ENCODE measurements at regions not wholly inside any gene's neighbourhood (a gene's known extent, or its start where the extent isn't known, plus 50 kb on each side); places are given as distances from the start of the nearest gene placed in this dataset.

- TF ChIP-seq, protein P1, sequence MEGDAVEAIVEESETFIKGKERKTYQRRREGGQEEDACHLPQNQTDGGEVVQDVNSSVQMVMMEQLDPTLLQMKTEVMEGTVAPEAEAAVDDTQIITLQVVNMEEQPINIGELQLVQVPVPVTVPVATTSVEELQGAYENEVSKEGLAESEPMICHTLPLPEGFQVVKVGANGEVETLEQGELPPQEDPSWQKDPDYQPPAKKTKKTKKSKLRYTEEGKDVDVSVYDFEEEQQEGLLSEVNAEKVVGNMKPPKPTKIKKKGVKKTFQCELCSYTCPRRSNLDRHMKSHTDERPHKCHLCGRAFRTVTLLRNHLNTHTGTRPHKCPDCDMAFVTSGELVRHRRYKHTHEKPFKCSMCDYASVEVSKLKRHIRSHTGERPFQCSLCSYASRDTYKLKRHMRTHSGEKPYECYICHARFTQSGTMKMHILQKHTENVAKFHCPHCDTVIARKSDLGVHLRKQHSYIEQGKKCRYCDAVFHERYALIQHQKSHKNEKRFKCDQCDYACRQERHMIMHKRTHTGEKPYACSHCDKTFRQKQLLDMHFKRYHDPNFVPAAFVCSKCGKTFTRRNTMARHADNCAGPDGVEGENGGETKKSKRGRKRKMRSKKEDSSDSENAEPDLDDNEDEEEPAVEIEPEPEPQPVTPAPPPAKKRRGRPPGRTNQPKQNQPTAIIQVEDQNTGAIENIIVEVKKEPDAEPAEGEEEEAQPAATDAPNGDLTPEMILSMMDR (IDR thresholded peaks at IDR 0.05; ENCODE audit: low read depth, low read length) = no peak
- H3K4me3 ChIP-seq (ENCODE audit: low read depth, low read length) = no peak overlapping the region
Observed at GRCh38 chr3:140830391-140830790, 111.2 kb upstream of the SLC25A36 start.

- TF ChIP-seq, protein P1 (IDR thresholded peaks at IDR 0.05; ENCODE audit: low read depth, low read length) = no peak
- H3K4me3 ChIP-seq (ENCODE audit: low read depth, low read length) = no peak overlapping the region
Observed at GRCh38 chr3:140832883-140833282, 108.8 kb upstream of the SLC25A36 start.

DNA sequence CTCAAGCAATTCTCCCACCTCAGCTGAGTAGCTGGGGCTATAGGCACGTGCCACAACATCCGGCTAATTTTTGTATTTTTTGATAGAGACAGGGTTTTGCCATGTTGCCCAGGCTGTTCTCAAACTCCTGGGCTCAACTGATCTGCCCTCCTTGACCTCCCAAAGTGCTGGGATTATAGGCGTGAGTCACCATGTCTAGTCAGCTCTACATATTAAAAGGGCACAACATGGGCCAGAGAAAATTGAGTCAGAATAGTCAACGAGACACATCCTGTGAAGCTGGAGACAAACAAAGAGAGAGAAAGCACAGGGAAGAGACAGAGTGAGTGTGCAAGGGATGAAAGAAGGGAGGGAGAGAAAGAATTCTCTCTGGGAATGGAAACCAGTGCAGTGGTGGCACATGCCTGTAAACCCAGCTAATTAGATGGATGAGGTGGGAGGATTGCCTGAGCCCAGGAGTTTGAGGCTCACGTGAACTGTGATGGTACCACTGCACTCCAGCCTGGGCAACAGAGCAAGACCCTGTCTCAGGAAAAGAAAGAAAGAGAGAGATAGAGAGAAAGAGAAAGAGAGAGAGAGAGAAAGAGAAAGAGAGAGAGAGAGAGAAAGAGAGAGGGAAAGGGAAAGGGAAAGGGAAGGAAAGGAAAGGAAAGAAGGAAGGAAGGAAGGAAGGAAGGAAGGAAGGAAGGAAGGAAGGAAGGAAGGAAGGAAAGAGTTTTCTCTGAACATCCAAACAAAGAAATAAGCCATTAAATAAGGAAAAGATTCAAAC is 107.2 kb upstream of the SLC25A36 start:
- TF ChIP-seq, protein P1 (IDR thresholded peaks at IDR 0.05; ENCODE audit: low read depth, low read length) = no peak
- H3K4me3 ChIP-seq (ENCODE audit: low read depth, low read length) = no peak overlapping the region

GRCh38 chr3:140842984-140843649 is 98.5 kb upstream of the SLC25A36 start:
- TF ChIP-seq, protein P1 (IDR thresholded peaks at IDR 0.05; ENCODE audit: low read depth, low read length) = no peak
- no peak overlapping the region for H3K4me3 ChIP-seq (ENCODE audit: low read depth, low read length)

DNA sequence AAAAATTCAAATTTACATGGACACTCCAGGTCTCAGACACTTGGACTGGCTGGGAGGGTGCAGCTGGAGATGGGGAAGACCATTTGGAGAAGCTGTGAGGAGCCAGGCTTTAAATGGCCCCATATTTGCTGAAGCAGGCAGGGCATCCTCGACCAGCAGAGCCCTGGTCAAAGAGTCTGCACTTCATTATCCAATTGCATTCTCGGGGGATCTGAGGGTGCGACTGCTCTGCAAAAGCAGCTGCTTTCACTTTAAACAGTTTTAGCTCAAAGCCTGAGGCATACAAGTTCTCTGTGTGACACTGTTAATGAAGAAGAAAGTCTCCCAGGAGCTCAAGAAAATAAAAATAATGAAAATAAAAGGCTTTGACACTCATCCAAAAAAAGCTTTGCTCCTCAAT is 98.0 kb upstream of the SLC25A36 start:
- H3K4me3 ChIP-seq (ENCODE audit: low read depth, low read length) = no peak overlapping the region
- TF ChIP-seq, protein P1 (IDR thresholded peaks at IDR 0.05; ENCODE audit: low read depth, low read length) = no peak

- TF ChIP-seq, protein P1 (IDR thresholded peaks at IDR 0.05; ENCODE audit: low read depth, low read length) = no peak
- H3K4me3 ChIP-seq (ENCODE audit: low read depth, low read length) = no peak overlapping the region
Observed at GRCh38 chr3:140844072-140844471, 97.6 kb upstream of the SLC25A36 start.

DNA sequence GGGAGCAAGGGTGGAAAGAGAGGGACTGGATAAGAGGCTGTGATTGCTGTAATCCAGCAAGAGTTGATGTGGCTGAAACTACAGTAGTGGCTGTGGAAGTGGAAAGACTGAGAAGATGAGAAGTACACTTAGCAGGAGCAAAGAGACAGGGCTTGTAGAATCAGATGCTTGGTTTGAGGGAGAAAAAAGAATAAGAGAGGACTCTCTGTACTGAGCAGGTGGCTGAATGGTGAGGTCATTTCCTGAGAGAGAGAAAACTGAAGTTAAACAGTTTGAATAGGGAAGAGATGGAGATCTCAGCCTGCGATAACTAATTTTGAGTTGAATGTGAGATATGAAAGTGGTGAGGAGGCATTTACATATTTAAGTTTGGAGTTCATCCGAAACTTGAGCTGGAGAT is 95.8 kb upstream of the SLC25A36 start:
- H3K4me3 ChIP-seq (ENCODE audit: low read depth, low read length) = no peak overlapping the region
- TF ChIP-seq, protein P1 (IDR thresholded peaks at IDR 0.05; ENCODE audit: low read depth, low read length) = no peak

Measured in WI38 (cell line).